Activated T-cell treated with anti-CD3 and anti-CD28 coated beads for 1 hour (primary cell): ENCODE measurements at regions not wholly inside any gene's neighbourhood (a gene's known extent, or its start where the extent isn't known, plus 50 kb on each side); places are given as distances from the start of the nearest gene placed in this dataset.

Experiments
- DNase-seq: peaks from one replicate; pipeline ENCODE4 v3.0.0-alpha.2; 2020; ENCODE audit warnings: low read depth

- no peak for DNase-seq
Observed at GRCh38 chr10:88059190-88059589, 195.8 kb downstream of the PTEN start.

DNA sequence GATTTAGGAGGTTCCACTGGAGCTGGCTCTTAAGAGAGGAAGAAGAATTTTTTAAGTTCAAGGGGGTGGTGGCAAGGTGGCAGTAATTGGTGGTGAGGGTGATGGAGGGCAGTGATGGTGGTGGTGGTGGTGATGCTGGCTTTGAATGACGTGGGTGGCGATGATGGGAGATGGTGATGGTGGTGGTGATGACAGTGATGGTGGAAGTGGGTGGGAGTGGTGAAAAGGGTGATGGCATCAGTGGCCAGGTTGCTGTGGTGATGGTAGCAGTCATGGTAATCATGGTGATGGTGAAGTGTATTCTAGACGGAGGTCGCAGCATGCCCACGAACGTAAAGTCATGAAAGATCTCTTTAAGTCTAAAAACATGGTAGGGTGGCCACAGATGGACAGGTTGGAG, 197.3 kb downstream of the PTEN start:
- no peak for DNase-seq

DNA sequence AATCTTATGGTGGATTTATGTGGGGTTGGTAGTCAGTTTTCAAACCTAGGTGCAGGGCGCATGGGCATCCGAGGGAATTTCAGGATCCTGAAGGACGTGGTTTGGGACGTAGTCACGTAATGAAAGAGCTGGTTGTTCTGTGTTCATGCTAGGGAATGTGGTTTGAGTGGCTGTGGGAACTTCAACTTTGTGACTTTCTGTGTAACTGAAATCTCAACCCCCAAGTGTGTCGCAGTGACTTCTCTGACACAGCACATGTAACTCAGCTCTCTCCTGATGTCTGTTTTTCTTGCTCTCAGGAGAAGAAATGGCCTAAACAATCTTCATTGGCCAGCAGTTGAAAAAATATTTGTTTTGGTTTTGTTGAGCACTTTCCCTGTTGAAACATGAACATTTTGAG, 199.0 kb downstream of the PTEN start:
- DNase-seq = no peak

- no peak for DNase-seq
Observed at GRCh38 chr10:88062798-88063472, 199.5 kb downstream of the PTEN start.

DNA sequence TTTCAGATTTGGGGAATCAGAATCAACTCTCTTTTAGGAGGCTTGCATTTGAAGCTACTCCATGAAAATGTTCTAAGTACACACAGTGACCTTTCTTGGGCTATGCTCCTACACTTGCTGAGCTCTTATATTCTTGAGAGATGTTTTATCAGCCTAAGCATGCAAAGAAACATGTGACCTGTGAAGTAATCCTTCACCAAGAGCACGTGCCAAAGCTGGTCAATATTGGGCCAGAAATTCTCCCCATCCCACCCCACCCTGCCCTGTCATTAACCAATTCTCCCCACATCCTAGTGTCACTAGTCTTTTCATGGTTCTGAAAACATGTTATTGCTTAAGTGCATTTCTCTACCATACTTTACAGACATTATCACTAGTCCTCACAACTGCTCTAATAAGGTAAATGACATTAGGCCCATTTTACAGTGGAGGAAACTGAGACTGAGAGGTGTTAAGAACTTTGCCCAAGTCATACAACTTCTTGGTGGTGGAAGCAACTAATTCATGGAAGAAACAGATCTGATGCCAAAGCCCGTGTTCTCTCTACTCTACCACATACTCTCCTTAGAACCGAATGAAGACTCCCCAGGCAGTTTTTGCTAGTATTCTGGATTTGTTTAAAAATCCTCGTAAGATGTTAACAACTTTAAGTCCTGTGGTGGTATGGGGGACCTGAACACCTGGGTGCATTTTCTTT, 200.6 kb downstream of the PTEN start:
- DNase-seq = no peak

- DNase-seq = no peak
Observed at GRCh38 chr10:88064608-88065382, 201.4 kb downstream of the PTEN start.

DNA sequence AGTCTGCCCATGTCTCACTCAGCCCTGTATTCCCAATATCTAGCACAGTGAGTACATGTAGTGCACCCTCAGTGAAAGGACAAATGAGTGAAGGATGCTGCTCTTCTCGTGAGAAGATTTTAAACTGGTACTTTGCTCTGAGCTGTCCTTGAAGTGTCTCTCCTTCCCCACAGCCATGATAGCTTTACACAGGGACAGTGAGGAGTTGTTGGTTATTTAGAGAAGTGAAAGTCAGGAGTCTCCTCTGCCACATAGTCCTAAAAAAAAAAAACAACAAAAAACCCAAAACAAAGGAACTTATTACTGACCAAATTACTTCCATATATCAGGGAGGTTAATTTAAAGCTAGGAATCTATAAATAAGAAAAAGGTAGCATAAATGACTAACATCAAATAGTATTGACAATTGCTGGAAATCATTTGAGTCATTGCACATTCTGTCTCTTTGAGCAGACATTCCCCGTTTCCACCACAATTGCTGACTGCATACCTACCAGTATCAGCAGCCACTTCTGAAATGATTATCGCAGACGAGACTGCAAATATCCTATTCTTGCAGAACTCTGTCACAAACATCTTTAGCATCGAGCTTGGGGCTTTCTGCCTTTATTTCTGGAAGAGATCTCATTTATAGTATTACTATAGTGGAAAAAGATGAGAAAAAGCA, 202.1 kb downstream of the PTEN start:
- no peak for DNase-seq

DNA sequence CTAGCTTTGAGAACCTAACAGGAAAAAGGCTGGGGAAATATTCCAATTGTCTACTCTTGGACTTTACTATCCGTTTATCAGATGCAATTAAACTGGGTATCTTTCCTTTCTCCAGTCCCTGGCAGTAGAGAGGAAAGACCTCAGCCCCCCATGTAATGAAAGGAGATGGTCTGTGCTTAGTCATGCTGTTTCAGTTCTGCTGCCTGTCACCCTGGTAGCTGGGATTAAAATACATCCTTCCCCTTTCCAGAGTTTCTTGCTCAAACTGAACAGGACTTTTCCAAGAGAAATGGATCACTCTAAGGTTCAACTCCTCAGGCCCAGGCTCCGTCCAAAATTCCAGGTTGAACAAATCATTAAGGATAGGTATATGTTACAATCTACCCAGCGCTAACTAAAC, 202.9 kb downstream of the PTEN start:
- DNase-seq = no peak

- peak; percentile 6 for DNase-seq
Observed at GRCh38 chr10:88066876-88067275, 203.5 kb downstream of the PTEN start.

- DNase-seq = no peak
Observed at GRCh38 chr10:88067737-88068136, 204.3 kb downstream of the PTEN start.

GRCh38 chr10:88069338-88069737, 205.9 kb downstream of the PTEN start:
- DNase-seq = no peak

- DNase-seq = no peak
Observed at GRCh38 chr10:88070080-88070880, 206.9 kb downstream of the PTEN start.

- DNase-seq = no peak
Observed at GRCh38 chr10:88071879-88072278, 208.5 kb downstream of the PTEN start.

GRCh38 chr10:88073682-88074081, 210.3 kb downstream of the PTEN start:
- no peak for DNase-seq

GRCh38 chr10:88074971-88075370, 211.5 kb downstream of the PTEN start:
- DNase-seq = no peak

DNA sequence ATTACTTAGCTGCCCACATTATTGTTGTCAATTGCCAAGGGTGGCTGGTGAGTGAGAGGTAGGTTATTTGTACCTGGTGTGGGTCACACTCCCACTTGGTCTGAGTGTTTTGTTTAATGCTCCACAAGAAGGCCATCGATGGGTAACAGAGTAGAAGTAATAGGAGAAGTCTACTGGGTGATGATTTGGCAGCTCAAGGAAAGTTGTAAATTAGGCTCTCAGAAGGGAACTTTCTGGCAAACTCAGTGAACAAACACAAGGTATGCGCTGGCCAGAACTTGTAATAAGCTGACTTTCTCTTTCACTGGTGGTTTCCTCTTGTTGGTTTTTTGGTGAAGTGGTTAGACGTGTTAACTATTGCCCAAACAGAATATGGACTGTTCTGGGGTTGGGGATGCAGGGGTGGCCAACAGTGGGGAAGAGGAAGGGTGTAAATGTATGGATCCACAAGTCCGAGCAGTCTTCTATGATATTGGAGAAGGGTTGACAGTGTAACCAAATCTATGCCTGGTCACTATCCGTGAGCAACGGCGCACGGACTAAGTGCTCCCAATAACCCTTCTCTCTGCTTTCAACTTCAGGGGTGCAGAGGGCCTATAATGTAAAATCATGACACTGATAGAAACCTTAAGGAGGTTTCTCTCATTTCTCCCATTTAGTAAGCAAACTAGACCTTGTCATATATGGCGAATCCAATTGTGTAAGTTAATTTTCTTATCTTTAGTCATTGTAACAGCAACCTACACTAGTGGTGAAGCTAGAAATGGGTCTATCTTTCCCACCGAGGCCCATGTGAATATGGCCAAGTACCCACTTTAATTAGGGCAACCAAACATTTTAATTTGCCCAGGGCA, 212.8 kb downstream of the PTEN start:
- no peak for DNase-seq

DNA sequence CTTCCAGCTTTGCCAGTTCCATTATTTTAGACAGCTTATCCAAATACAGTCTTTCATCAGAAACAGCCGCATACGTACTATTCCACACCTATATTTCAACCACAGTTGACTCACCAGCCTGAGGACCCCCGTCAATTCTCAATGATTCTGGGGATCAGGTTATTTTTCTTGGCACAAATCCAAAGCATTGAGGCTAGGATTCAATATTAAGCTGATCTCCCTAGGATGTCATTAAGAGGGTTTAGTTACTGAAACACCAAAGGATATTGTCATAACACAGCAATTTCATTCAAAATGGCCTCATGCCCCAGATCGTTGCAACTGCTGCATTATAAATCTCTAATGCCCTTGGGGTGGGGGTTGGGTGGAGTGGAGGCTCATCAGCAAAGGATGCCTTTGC, 214.6 kb downstream of the PTEN start:
- DNase-seq = no peak

GRCh38 chr10:88080213-88080612, 216.8 kb downstream of the PTEN start:
- DNase-seq = no peak

DNA sequence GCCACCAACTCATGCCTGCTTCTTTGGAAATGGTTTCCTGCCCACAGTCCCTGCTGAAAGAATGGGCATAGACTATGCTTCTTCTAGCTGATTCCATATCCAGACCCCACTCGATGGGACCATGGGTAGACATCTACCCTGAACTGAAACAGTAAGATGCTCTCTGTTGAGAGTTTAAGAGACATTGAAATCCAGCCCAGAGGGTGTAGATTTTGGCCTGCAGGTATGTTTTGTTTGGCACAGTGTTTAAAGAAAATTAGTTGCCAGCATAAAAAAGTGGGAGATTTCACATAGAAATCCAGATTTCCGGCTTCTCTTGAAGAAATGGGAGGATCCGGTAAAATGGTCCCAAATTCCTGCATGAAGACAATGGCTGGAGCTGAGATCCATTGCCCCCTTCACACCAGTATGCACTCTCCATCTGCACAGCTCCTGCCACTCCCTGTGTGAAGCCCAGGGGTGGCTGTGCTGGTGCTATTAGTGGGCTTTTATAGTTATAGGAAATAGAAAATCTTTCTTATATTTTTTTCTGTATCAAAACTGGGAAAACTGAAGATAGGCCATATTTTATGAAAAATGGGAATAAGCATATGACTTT, 218.1 kb downstream of the PTEN start:
- no peak for DNase-seq

- DNase-seq = no peak
Observed at GRCh38 chr10:88082391-88082790, 219.0 kb downstream of the PTEN start.
